OCI-LY1 (cell line): ENCODE measurements at regions not wholly inside any gene's neighbourhood (a gene's known extent, or its start where the extent isn't known, plus 50 kb on each side); places are given as distances from the start of the nearest gene placed in this dataset.

ENCODE experiments used
- CTCF ChIP-seq: fragments of 200-600 bp; sonication (generic), shearing (Covaris generic); IDR thresholded peaks from 2 replicates; pipeline ENCODE4 v1.5.1; 2017; ENCODE audit warnings: mild to moderate bottlenecking, antibody characterized with exemption, low read length, moderate library complexity, mixed read lengths
- EZH2 ChIP-seq: fragments of 200-600 bp; sonication (generic), shearing (Covaris generic); IDR thresholded peaks from 2 replicates; pipeline ENCODE4 v1.8.0; 2017; ENCODE audit warnings: borderline replicate concordance, mixed run types, mild to moderate bottlenecking, antibody characterized with exemption, low read length, moderate library complexity, mixed read lengths

- no peak for TF ChIP-seq CTCF
- TF ChIP-seq EZH2: no peak
Observed at GRCh38 chr16:50941681-50942080, 199.8 kb downstream of the CYLD start.
